Calu3 (cell line): ENCODE measurements at regions not wholly inside any gene's neighbourhood (a gene's known extent, or its start where the extent isn't known, plus 50 kb on each side); places are given as distances from the start of the nearest gene placed in this dataset.

Source experiments
- BruUV-seq: library from RNA; stranded (reverse); fragments of 400-500 nt; replicated peaks from 2 replicates; lab custom pipeline; 2021; lab: Mats Ljungman, UMichigan
- CTCF ChIA-PET: fragments of 300-600 bp; sonication (Branson Sonifier 250); formaldehyde crosslinking; loops from one replicate; lab custom pipeline; 2022; ENCODE audit warnings: antibody characterized with exemption; lab: Charles Lee
- DNase-seq: peaks from one replicate; pipeline ENCODE4 v3.0.0; 2022
- H3K27ac Mint-ChIP-seq: one replicate; pipeline ENCODE4 v1.8.0; 2022; ENCODE audit warnings: mixed read lengths; ENCODE audit not compliant: unreplicated experiment
- H3K27me3 Mint-ChIP-seq: one replicate; pipeline ENCODE4 v1.8.0; 2022; ENCODE audit warnings: mixed read lengths; ENCODE audit not compliant: unreplicated experiment
- H3K36me3 Mint-ChIP-seq: one replicate; pipeline ENCODE4 v1.8.0; 2022; ENCODE audit warnings: mild to moderate bottlenecking, moderate library complexity, mixed read lengths; ENCODE audit not compliant: insufficient read depth, unreplicated experiment
- H3K4me1 Mint-ChIP-seq: one replicate; pipeline ENCODE4 v1.8.0; 2022; ENCODE audit warnings: mild to moderate bottlenecking, low read depth, mixed read lengths; ENCODE audit not compliant: unreplicated experiment
- H3K4me3 Mint-ChIP-seq: one replicate; pipeline ENCODE4 v1.8.0; 2022; ENCODE audit warnings: mild to moderate bottlenecking, low read depth, moderate library complexity, mixed read lengths; ENCODE audit not compliant: unreplicated experiment
- H3K9me3 Mint-ChIP-seq: one replicate; pipeline ENCODE4 v1.8.0; 2022; ENCODE audit warnings: low read depth, mixed read lengths; ENCODE audit not compliant: unreplicated experiment
- CTCF ChIP-seq: fragments of 200-600 bp; IDR thresholded peaks from one replicate; pipeline ENCODE4 v1.8.0; 2022; ENCODE audit warnings: antibody characterized with exemption; ENCODE audit not compliant: unreplicated experiment
- intact Hi-C: fragments of 100-400 bp; cut with micrococcal nuclease; formaldehyde crosslinking; loops from one replicate; pipeline ENCODE4 v1.10.0; 2022; ENCODE audit not compliant: unreplicated experiment

GRCh38 chr10:35792291-35792690 is 150.2 kb upstream of the FZD8 start:
- Mint-ChIP-seq H3K27me3 (no peaks in the 10 kb centered on the region), H3K36me3 (no peaks in the 10 kb centered on the region), H3K27ac (no peak overlapping the region), H3K4me3 (no peak overlapping the region), H3K9me3 (peaks cover 5% of the 10 kb centered on the region), H3K4me1 (no peaks in the 10 kb centered on the region)
- no TSS peak for BruUV-seq
- TF ChIP-seq CTCF: no peak
- DNase-seq: no peak
- intact Hi-C loops: no loop called here
- CTCF ChIA-PET: no interaction called here

- intact Hi-C loops: no loop called here
- BruUV-seq: no TSS peak
- Mint-ChIP-seq H3K4me1 (no peaks in the 10 kb centered on the region), H3K36me3 (no peaks in the 10 kb centered on the region), H3K9me3 (peaks cover 9% of the 10 kb centered on the region), H3K27me3 (no peaks in the 10 kb centered on the region), H3K4me3 (no peak overlapping the region), H3K27ac (no peak overlapping the region)
- no peak for TF ChIP-seq CTCF
- CTCF ChIA-PET: no interaction called here
- no peak for DNase-seq
Measured at GRCh38 chr10:35789996-35790395, 147.9 kb upstream of the FZD8 start.

GRCh38 chr10:35784751-35785150 is 142.7 kb upstream of the FZD8 start:
- CTCF ChIA-PET: interaction anchor here (0.6 to 0.8 kb wide), 2 partner anchors 14 to 111 kb away, joined by 3 to 4 read pairs; no protein-coding TSS in a partner anchor
- Mint-ChIP-seq H3K36me3 (peaks cover 4% of the 10 kb centered on the region), H3K9me3 (peaks cover 7% of the 10 kb centered on the region), H3K27ac (peak overlapping the region; percentile 6), H3K27me3 (no peaks in the 10 kb centered on the region), H3K4me3 (no peak overlapping the region), H3K4me1 (peaks cover 18% of the 10 kb centered on the region)
- intact Hi-C loops: no loop called here
- TF ChIP-seq CTCF: no peak
- no peak for DNase-seq
- no TSS peak for BruUV-seq

- peak overlapping the region; percentile 16 for H3K4me3 Mint-ChIP-seq
- TF ChIP-seq CTCF: no peak
- DNase-seq: no peak
- BruUV-seq: no TSS peak
- H3K4me1 Mint-ChIP-seq: peaks cover 18% of the 10 kb centered on the region
- H3K27me3 Mint-ChIP-seq: no peaks in the 10 kb centered on the region
- no peak overlapping the region for H3K27ac Mint-ChIP-seq
- peaks cover 4% of the 10 kb centered on the region for H3K36me3 Mint-ChIP-seq
- peaks cover 5% of the 10 kb centered on the region for H3K9me3 Mint-ChIP-seq
- intact Hi-C loops: no loop called here
- CTCF ChIA-PET: interaction anchor here (0.6 to 1.2 kb wide), 3 partner anchors 20 to 127 kb away, joined by 3 to 6 read pairs (median 5); no protein-coding TSS in a partner anchor
Measured at GRCh38 chr10:35783305-35783838, 141.3 kb upstream of the FZD8 start.
